Psoas muscle (tissue), 7 donors: ENCODE measurements at regions not wholly inside any gene's neighbourhood (a gene's known extent, or its start where the extent isn't known, plus 50 kb on each side); places are given as distances from the start of the nearest gene placed in this dataset.
"Not testable (repeated sequence)": the region's sequence is repeated elsewhere in the genome, so short reads cannot be mapped to it uniquely, and the experiment has no call there.

Experiments
- ATAC-seq, 4 donors: fragments of 200-7000 bp; cut with Tn5 transposase; one replicate each; pipeline ENCODE4 v1.9.1; 2020; ENCODE audit warnings: moderate library complexity in 3 of 4, mild to moderate bottlenecking in 2 of 4
- DNase-seq, 2 donors: peaks; one replicate each; pipeline ENCODE4 v3.0.0-alpha.2; 2020
- H3K27ac ChIP-seq: fragments of 200-600 bp; one replicate; pipeline ENCODE4 v1.8.0; 2022
- H3K27me3 ChIP-seq, 3 donors: fragments of 200-600 bp in 1 of 3; one replicate each; pipeline versions ENCODE4 v1.6.1 to v1.8.0; 2013 to 2022; ENCODE audit warnings: low read length in 2 of 3, mild to moderate bottlenecking in 2 of 3, moderate library complexity in 1 of 3; ENCODE audit not compliant: insufficient read depth in 3 of 3
- H3K36me3 ChIP-seq, 2 donors: fragments of 200-600 bp in 1 of 2; one replicate each; pipeline versions ENCODE4 v1.6.1 to v1.8.0; 2013 to 2022; ENCODE audit warnings: low read depth in 1 of 2, mild to moderate bottlenecking in 1 of 2, moderate library complexity in 1 of 2; ENCODE audit not compliant: insufficient read depth in 1 of 2
- H3K4me1 ChIP-seq: fragments of 200-600 bp; one replicate; pipeline ENCODE4 v1.8.0; 2022
- H3K4me3 ChIP-seq: fragments of 200-600 bp; one replicate; pipeline ENCODE4 v1.8.0; 2022; ENCODE audit warnings: mild to moderate bottlenecking
- H3K9me3 ChIP-seq: fragments of 200-600 bp; one replicate; pipeline ENCODE4 v1.8.0; 2022
- CTCF ChIP-seq: fragments of 200-600 bp; IDR thresholded peaks from one replicate; pipeline ENCODE4 v1.8.0; 2022; ENCODE audit warnings: antibody characterized with exemption
- WGBS, 3 donors: extraction: QIAGEN DNeasy Blood & Tissue Kit; methylation state at CpG; one replicate each; pipeline versions ENCODE4 v1.1.6 to v1.1.7; 2013; 5-methylcytosine and 5-hydroxymethylcytosine counted together
- intact Hi-C, 2 donors: fragments of 100-400 bp; cut with DNase I; formaldehyde crosslinking; loops; one replicate each; pipeline versions ENCODE4 v1.11.0 to v1.14.2; 2022
- donor health status: healthy with polysubstance abuse.
- donor health status: DM: no; HTN: no; CAD: no; lungs with moderate emphysema.
- donor health status: Bipolar disorder and iron deficiency.
- donor health status: healthy.
- donor health status: DM: yes; HTN: yes; CAD: no.
- donor health status: DM: no; HTN: no; CAD: no.
- donor health status: DM: yes; HTN: yes; CAD: no.

- Histone ChIP-seq H3K4me3 (no peak overlapping the region), H3K4me1 (no peaks in the 10 kb centered on the region), H3K27ac (no peak overlapping the region), H3K27me3 (no peaks in the 10 kb centered on the region), H3K9me3 (no peaks in the 10 kb centered on the region), H3K36me3 (no peaks in the 10 kb centered on the region)
- intact Hi-C loops = no loop called here
- ATAC-seq (no peak), DNase-seq (no peak)
- no peak for TF ChIP-seq CTCF
- 88 to 93% (median 88%) methylated on average over 8 of the region's 8 CpGs for WGBS, 3 donors
Observed at GRCh38 chr12:31222620-31223222, 103.2 kb downstream of the SINHCAF start.

GRCh38 chr12:31223640-31224039, 102.3 kb downstream of the SINHCAF start:
- DNase-seq, H3K27ac ChIP-seq, H3K4me1 ChIP-seq, H3K9me3 ChIP-seq, H3K27me3 ChIP-seq, H3K36me3 ChIP-seq, ATAC-seq, intact Hi-C loops, H3K4me3 ChIP-seq: not testable (repeated sequence)
- 45 to 64% (median 63%) methylated on average over 1 of the region's 1 CpG for WGBS, 3 donors

- Histone ChIP-seq H3K27me3 (no peaks in the 10 kb centered on the region), H3K4me3 (no peak overlapping the region), H3K36me3 (no peaks in the 10 kb centered on the region), H3K27ac (no peak overlapping the region), H3K9me3 (no peaks in the 10 kb centered on the region), H3K4me1 (no peaks in the 10 kb centered on the region)
- ATAC-seq = no peak
- 69 to 81% (median 77%) methylated on average over 6 of the region's 6 CpGs for WGBS, 3 donors
- DNase-seq = no peak
- intact Hi-C loops = no loop called here
- TF ChIP-seq CTCF = no peak
Observed at GRCh38 chr12:31224768-31225448, 101.0 kb downstream of the SINHCAF start.

GRCh38 chr12:31225656-31226535, 100.1 kb downstream of the SINHCAF start:
- Histone ChIP-seq H3K36me3 (no peaks in the 10 kb centered on the region), H3K4me3 (no peak overlapping the region), H3K4me1 (no peaks in the 10 kb centered on the region), H3K27ac (no peak overlapping the region), H3K9me3 (no peaks in the 10 kb centered on the region), H3K27me3 (no peaks in the 10 kb centered on the region)
- intact Hi-C loops = no loop called here
- no peak for ATAC-seq
- TF ChIP-seq CTCF = no peak
- no peak for DNase-seq
- WGBS, 3 donors = 81 to 83% (median 82%) methylated on average over 9 of the region's 9 CpGs

GRCh38 chr12:31226639-31227038, 99.3 kb downstream of the SINHCAF start:
- DNase-seq (no peak), ATAC-seq (peak in 3 of 4 donors; percentile 37 to 49 (median 46))
- no peak for TF ChIP-seq CTCF
- H3K27ac ChIP-seq = no peak overlapping the region
- 51 to 67% (median 55%) methylated on average over 8 to 10 of the region's 10 CpGs for WGBS, 3 donors
- no peaks in the 10 kb centered on the region for H3K27me3 ChIP-seq
- intact Hi-C loops = no loop called here
- no peaks in the 10 kb centered on the region for H3K9me3 ChIP-seq
- no peak overlapping the region for H3K4me3 ChIP-seq
- H3K4me1 ChIP-seq = no peaks in the 10 kb centered on the region
- no peaks in the 10 kb centered on the region for H3K36me3 ChIP-seq
